H1 (cell line): ENCODE measurements at regions not wholly inside any gene's neighbourhood (a gene's known extent, or its start where the extent isn't known, plus 50 kb on each side); places are given as distances from the start of the nearest gene placed in this dataset.

ENCODE experiments used
- TAF1 ChIP-seq: IDR thresholded peaks from 2 replicates; pipeline ENCODE4 v1.6.1; 2011; ENCODE audit warnings: mild to moderate bottlenecking, low read depth, low read length
- USF2 ChIP-seq: IDR thresholded peaks from 2 replicates; pipeline ENCODE4 v1.6.1; 2011; ENCODE audit warnings: low read length, improper control_type of control experiment
- YY1 ChIP-seq: IDR thresholded peaks from 2 replicates; pipeline ENCODE4 v1.6.1; 2011; ENCODE audit warnings: low read depth, mild to moderate bottlenecking, low read length

DNA sequence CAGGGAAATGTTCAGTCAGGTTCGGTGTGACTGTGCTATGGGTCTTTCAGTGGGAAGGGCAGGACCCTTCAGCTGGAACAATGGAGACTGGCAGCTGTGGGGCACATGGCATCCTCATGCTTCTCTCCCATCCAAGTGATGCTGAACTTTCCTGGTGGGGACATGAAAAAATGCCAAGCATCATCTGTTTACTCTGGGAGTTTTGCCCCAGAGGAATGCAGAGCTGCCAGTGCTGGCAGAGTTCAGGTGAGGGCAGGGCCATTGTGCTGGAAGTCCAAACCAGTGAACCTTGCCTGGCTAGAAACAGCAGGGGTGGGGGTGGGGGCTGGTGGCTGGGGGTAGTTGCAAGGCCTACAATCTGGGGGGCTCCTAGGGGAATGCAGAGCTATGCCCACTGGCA, 1320.6 kb downstream of the PCDH9 start (continued):
- no peak for TF ChIP-seq TAF1
- TF ChIP-seq YY1: no peak
- TF ChIP-seq USF2: no peak
